ENCODE measurements at regions not wholly inside any gene's neighbourhood (a gene's known extent, or its start where the extent isn't known, plus 50 kb on each side); places are given as distances from the start of the nearest gene placed in this dataset.

- no peaks in the 10 kb centered on the region for H3K36me3 Mint-ChIP-seq (ENCODE audit: insufficient read depth)
- peaks cover 15% of the 10 kb centered on the region for H3K27me3 Mint-ChIP-seq (ENCODE audit: low read depth)
- H3K9me3 Mint-ChIP-seq = peaks cover 2% of the 10 kb centered on the region
- no peaks in the 10 kb centered on the region for H3K4me1 Mint-ChIP-seq (ENCODE audit: low read depth)
- no peak for DNase-seq
- ATAC-seq = no peak
- no peak overlapping the region for H3K4me3 Mint-ChIP-seq
Observed at GRCh38 chr22:49298834-49299750, 528.6 kb downstream of the BRD1 start.

GRCh38 chr22:49297871-49298721 is 529.6 kb downstream of the BRD1 start:
- peaks cover 11% of the 10 kb centered on the region for H3K9me3 Mint-ChIP-seq
- peaks cover 9% of the 10 kb centered on the region for H3K27me3 Mint-ChIP-seq (ENCODE audit: low read depth)
- DNase-seq = no peak
- H3K4me3 Mint-ChIP-seq = no peak overlapping the region
- no peak for ATAC-seq
- no peaks in the 10 kb centered on the region for H3K4me1 Mint-ChIP-seq (ENCODE audit: low read depth)
- no peaks in the 10 kb centered on the region for H3K36me3 Mint-ChIP-seq (ENCODE audit: insufficient read depth)

GRCh38 chr22:49297286-49297870 is 530.3 kb downstream of the BRD1 start:
- H3K27me3 Mint-ChIP-seq (ENCODE audit: low read depth) = peaks cover 5% of the 10 kb centered on the region

GRCh38 chr22:49296561-49296960 is 531.1 kb downstream of the BRD1 start:
- Mint-ChIP-seq H3K36me3 (ENCODE audit: insufficient read depth) (no peaks in the 10 kb centered on the region), H3K27me3 (ENCODE audit: low read depth) (peaks cover 4% of the 10 kb centered on the region), H3K9me3 (peaks cover 11% of the 10 kb centered on the region), H3K4me3 (no peak overlapping the region), H3K4me1 (ENCODE audit: low read depth) (no peaks in the 10 kb centered on the region)
- ATAC-seq (no peak), DNase-seq (no peak)

More at GRCh38 chr22:49297286-49297870, 530.3 kb downstream of the BRD1 start:
- H3K4me3 Mint-ChIP-seq = no peak overlapping the region
- ATAC-seq (no peak), DNase-seq (no peak)
- no peaks in the 10 kb centered on the region for H3K4me1 Mint-ChIP-seq (ENCODE audit: low read depth)
- H3K9me3 Mint-ChIP-seq = peaks cover 11% of the 10 kb centered on the region
- no peaks in the 10 kb centered on the region for H3K36me3 Mint-ChIP-seq (ENCODE audit: insufficient read depth)

GRCh38 chr22:49295851-49296560 is 531.7 kb downstream of the BRD1 start:
- Mint-ChIP-seq H3K27me3 (ENCODE audit: low read depth) (peaks cover 5% of the 10 kb centered on the region), H3K36me3 (ENCODE audit: insufficient read depth) (no peaks in the 10 kb centered on the region), H3K4me1 (ENCODE audit: low read depth) (no peaks in the 10 kb centered on the region), H3K4me3 (no peak overlapping the region), H3K9me3 (peaks cover 11% of the 10 kb centered on the region)
- DNase-seq = no peak
- no peak for ATAC-seq

GRCh38 chr22:49295465-49295743 is 532.3 kb downstream of the BRD1 start:
- DNase-seq = no peak
- H3K36me3 Mint-ChIP-seq (ENCODE audit: insufficient read depth) = no peaks in the 10 kb centered on the region
- no peaks in the 10 kb centered on the region for H3K4me1 Mint-ChIP-seq (ENCODE audit: low read depth)
- H3K4me3 Mint-ChIP-seq = no peak overlapping the region
- ATAC-seq = no peak
- peaks cover 5% of the 10 kb centered on the region for H3K27me3 Mint-ChIP-seq (ENCODE audit: low read depth)
- peaks cover 11% of the 10 kb centered on the region for H3K9me3 Mint-ChIP-seq

- ATAC-seq (no peak), DNase-seq (no peak)
- Mint-ChIP-seq H3K4me1 (ENCODE audit: low read depth) (no peaks in the 10 kb centered on the region), H3K4me3 (no peak overlapping the region), H3K36me3 (ENCODE audit: insufficient read depth) (no peaks in the 10 kb centered on the region), H3K27me3 (ENCODE audit: low read depth) (peaks cover 5% of the 10 kb centered on the region), H3K9me3 (peaks cover 11% of the 10 kb centered on the region)
Observed at GRCh38 chr22:49294656-49295464, 532.8 kb downstream of the BRD1 start.

- H3K4me3 Mint-ChIP-seq = no peak overlapping the region
- ATAC-seq (no peak), DNase-seq (no peak)
- no peaks in the 10 kb centered on the region for H3K36me3 Mint-ChIP-seq (ENCODE audit: insufficient read depth)
- H3K27me3 Mint-ChIP-seq (ENCODE audit: low read depth) = peaks cover 5% of the 10 kb centered on the region
- H3K4me1 Mint-ChIP-seq (ENCODE audit: low read depth) = no peaks in the 10 kb centered on the region
- peaks cover 11% of the 10 kb centered on the region for H3K9me3 Mint-ChIP-seq
Observed at GRCh38 chr22:49292909-49293308, 534.8 kb downstream of the BRD1 start.

- DNase-seq (no peak), ATAC-seq (no peak)
- Mint-ChIP-seq H3K9me3 (peaks cover 11% of the 10 kb centered on the region), H3K36me3 (ENCODE audit: insufficient read depth) (no peaks in the 10 kb centered on the region), H3K4me3 (no peak overlapping the region), H3K27me3 (ENCODE audit: low read depth) (peaks cover 5% of the 10 kb centered on the region), H3K4me1 (ENCODE audit: low read depth) (no peaks in the 10 kb centered on the region)
Observed at GRCh38 chr22:49291781-49292180, 535.9 kb downstream of the BRD1 start.

- Mint-ChIP-seq H3K27me3 (ENCODE audit: low read depth) (peaks cover 6% of the 10 kb centered on the region), H3K36me3 (ENCODE audit: insufficient read depth) (no peaks in the 10 kb centered on the region), H3K4me1 (ENCODE audit: low read depth) (no peaks in the 10 kb centered on the region), H3K9me3 (peaks cover 11% of the 10 kb centered on the region), H3K4me3 (no peak overlapping the region)
- DNase-seq = no peak
- ATAC-seq = no peak
Observed at GRCh38 chr22:49291169-49291568, 536.5 kb downstream of the BRD1 start.

- Mint-ChIP-seq H3K27me3 (ENCODE audit: low read depth) (peaks cover 7% of the 10 kb centered on the region), H3K36me3 (ENCODE audit: insufficient read depth) (no peaks in the 10 kb centered on the region), H3K4me3 (no peak overlapping the region), H3K4me1 (ENCODE audit: low read depth) (no peaks in the 10 kb centered on the region), H3K9me3 (peaks cover 11% of the 10 kb centered on the region)
- ATAC-seq (no peak), DNase-seq (no peak)
Observed at GRCh38 chr22:49290711-49291110, 537.0 kb downstream of the BRD1 start.

- no peak overlapping the region for H3K4me3 Mint-ChIP-seq
Observed at GRCh38 chr22:49289822-49290679, 537.6 kb downstream of the BRD1 start.

More at GRCh38 chr22:49289822-49290679, 537.6 kb downstream of the BRD1 start:
- ATAC-seq (no peak), DNase-seq (no peak)
- no peaks in the 10 kb centered on the region for H3K4me1 Mint-ChIP-seq (ENCODE audit: low read depth)
- peaks cover 10% of the 10 kb centered on the region for H3K27me3 Mint-ChIP-seq (ENCODE audit: low read depth)
- H3K36me3 Mint-ChIP-seq (ENCODE audit: insufficient read depth) = no peaks in the 10 kb centered on the region
- H3K9me3 Mint-ChIP-seq = peaks cover 11% of the 10 kb centered on the region
